ENCODE measurements at regions not wholly inside any gene's neighbourhood (a gene's known extent, or its start where the extent isn't known, plus 50 kb on each side); places are given as distances from the start of the nearest gene placed in this dataset.

DNA sequence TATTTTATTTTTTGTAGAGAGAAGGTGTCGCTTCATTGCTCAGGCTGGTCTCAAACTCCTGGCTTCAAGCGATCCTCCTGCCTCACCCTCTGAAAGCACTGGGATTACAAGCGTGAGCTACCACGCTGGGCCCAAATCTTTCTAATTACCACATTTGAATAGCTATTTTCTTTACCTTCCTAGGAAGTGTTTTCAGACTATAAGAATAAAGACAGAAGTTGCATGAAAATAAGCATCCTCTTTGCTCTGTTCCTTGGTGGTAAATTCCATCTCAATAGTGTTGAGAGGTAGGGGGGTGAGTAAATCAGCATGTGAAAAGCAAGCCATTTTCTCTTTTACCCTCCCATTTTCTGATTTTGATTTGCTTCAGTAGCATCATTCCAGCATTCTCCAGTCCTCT is 122.4 kb downstream of the LARP7 start:
- intact Hi-C loops (cut with micrococcal nuclease; ENCODE audit: unreplicated experiment): no loop called here
- DNase-seq: no peak
- TF ChIP-seq, protein P1, sequence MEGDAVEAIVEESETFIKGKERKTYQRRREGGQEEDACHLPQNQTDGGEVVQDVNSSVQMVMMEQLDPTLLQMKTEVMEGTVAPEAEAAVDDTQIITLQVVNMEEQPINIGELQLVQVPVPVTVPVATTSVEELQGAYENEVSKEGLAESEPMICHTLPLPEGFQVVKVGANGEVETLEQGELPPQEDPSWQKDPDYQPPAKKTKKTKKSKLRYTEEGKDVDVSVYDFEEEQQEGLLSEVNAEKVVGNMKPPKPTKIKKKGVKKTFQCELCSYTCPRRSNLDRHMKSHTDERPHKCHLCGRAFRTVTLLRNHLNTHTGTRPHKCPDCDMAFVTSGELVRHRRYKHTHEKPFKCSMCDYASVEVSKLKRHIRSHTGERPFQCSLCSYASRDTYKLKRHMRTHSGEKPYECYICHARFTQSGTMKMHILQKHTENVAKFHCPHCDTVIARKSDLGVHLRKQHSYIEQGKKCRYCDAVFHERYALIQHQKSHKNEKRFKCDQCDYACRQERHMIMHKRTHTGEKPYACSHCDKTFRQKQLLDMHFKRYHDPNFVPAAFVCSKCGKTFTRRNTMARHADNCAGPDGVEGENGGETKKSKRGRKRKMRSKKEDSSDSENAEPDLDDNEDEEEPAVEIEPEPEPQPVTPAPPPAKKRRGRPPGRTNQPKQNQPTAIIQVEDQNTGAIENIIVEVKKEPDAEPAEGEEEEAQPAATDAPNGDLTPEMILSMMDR (IDR thresholded peaks at IDR 0.05; ENCODE audit: unreplicated experiment): no peak
- H3K27me3 Mint-ChIP-seq (ENCODE audit: unreplicated experiment): no peaks in the 10 kb centered on the region
- peaks cover 7% of the 10 kb centered on the region for H3K4me1 Mint-ChIP-seq (ENCODE audit: low read depth, unreplicated experiment)
- BruUV-seq (replicated peaks): no TSS peak
- H3K36me3 Mint-ChIP-seq (ENCODE audit: insufficient read depth, unreplicated experiment): no peaks in the 10 kb centered on the region
- no peak overlapping the region for H3K27ac Mint-ChIP-seq (ENCODE audit: unreplicated experiment)
- CTCF ChIA-PET: no interaction called here
- H3K4me3 Mint-ChIP-seq (ENCODE audit: low read depth, unreplicated experiment): no peak overlapping the region
- no peaks in the 10 kb centered on the region for H3K9me3 Mint-ChIP-seq (ENCODE audit: low read depth, unreplicated experiment)

DNA sequence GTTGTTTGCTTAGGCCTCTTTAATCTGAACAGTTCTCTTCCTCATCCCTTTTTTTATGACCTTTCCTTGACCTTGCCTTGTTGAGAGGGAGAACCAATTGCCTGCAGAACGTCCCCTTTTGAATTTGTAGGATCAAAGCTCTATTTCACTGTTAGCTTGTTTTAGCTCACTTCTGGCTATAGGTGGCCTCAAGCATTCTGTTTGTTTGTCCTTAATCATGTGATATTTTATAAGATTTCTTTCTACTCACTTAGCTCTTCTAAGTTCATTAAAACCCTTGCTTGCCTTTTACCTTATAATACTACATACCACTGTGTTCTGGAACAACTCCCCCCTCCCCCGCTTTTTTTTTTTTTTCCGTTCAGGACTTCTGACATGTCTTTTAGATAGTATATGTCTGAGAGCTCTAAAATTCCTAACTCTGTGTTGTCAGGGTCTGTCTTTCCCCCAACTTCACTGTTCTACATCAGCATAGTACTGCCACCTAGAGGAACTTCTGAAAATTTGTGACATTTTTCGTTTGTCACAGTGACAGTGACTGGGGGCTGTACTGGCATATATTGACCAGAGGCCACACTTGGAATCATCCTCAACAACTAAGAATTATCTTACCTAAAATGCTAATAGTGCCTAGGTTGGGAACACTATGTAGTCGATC is 128.5 kb downstream of the LARP7 start:
- intact Hi-C loops (cut with micrococcal nuclease; ENCODE audit: unreplicated experiment): loop anchor here (10.0 kb wide), 1 partner anchor 329 kb away; no protein-coding TSS in a partner anchor
- DNase-seq: no peak
- TF ChIP-seq, protein P1 (IDR thresholded peaks at IDR 0.05; ENCODE audit: unreplicated experiment): peak; percentile 23

DNA sequence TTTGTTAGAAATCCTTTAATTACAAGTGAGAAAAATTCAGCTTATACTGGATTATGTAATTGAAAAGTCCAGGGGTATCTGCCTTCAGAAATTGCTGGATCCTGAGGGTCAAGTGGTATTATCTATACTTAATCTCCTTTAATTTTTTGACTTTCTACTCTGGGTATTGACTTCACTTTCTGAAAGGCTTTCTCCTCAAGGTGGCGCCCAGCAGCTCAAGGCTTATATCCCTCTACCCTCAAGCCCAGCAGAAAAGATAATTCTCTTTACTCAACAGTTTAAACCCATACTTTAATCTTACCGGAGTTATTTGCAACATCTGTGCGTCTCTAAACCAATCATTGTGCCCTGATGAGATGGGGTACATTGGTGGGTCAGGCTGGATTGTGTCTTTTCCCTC is 129.5 kb downstream of the LARP7 start:
- DNase-seq: peak; percentile 14
- no peaks in the 10 kb centered on the region for H3K9me3 Mint-ChIP-seq (ENCODE audit: low read depth, unreplicated experiment)
- peaks cover 5% of the 10 kb centered on the region for H3K36me3 Mint-ChIP-seq (ENCODE audit: insufficient read depth, unreplicated experiment)
- BruUV-seq (replicated peaks): no TSS peak
- H3K4me1 Mint-ChIP-seq (ENCODE audit: low read depth, unreplicated experiment): no peaks in the 10 kb centered on the region
- CTCF ChIA-PET: interaction anchor here (0.6 kb wide), 1 partner anchor 40 kb away, joined by 4 read pairs; no protein-coding TSS in a partner anchor
- intact Hi-C loops (cut with micrococcal nuclease; ENCODE audit: unreplicated experiment): loop anchor here (1.0 to 10.0 kb wide), 2 partner anchors 172 to 328 kb away; no protein-coding TSS in a partner anchor
- H3K27me3 Mint-ChIP-seq (ENCODE audit: unreplicated experiment): no peaks in the 10 kb centered on the region
- no peak overlapping the region for H3K4me3 Mint-ChIP-seq (ENCODE audit: low read depth, unreplicated experiment)
- TF ChIP-seq, protein P1 (IDR thresholded peaks at IDR 0.05; ENCODE audit: unreplicated experiment): no peak
- no peak overlapping the region for H3K27ac Mint-ChIP-seq (ENCODE audit: unreplicated experiment)

More for the DNA sequence above, 128.5 kb downstream of the LARP7 start:
- Mint-ChIP-seq H3K4me1 (ENCODE audit: low read depth, unreplicated experiment) (no peaks in the 10 kb centered on the region), H3K27ac (ENCODE audit: unreplicated experiment) (no peak overlapping the region), H3K36me3 (ENCODE audit: insufficient read depth, unreplicated experiment) (peaks cover 5% of the 10 kb centered on the region), H3K9me3 (ENCODE audit: low read depth, unreplicated experiment) (no peaks in the 10 kb centered on the region), H3K27me3 (ENCODE audit: unreplicated experiment) (no peaks in the 10 kb centered on the region), H3K4me3 (ENCODE audit: low read depth, unreplicated experiment) (no peak overlapping the region)
- CTCF ChIA-PET: interaction anchor here (0.6 to 1.0 kb wide), 9 partner anchors 11 to 1310 kb away, joined by 3 to 4 read pairs (median 3); no protein-coding TSS in a partner anchor
- BruUV-seq (replicated peaks): no TSS peak

DNA sequence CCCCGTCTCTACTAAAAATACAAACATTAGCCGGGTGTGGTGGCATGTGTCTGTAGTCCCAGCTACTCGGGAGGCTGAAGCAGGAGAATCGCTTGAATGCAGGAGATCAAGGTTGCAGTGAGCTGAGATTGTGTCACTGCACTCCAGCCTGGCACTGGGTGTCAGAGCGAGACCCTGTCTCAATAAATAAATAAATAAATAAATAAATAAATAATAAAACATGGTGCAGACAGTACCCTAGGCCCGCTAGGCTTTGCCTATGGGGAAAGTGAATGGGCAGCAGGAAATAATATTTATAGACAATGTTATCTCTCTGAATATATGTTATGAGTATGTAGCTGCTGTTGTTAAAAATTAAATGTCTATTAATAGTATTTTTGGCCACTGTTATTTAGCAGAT is 130.4 kb downstream of the LARP7 start:
- no peak overlapping the region for H3K27ac Mint-ChIP-seq (ENCODE audit: unreplicated experiment)
- H3K27me3 Mint-ChIP-seq (ENCODE audit: unreplicated experiment): no peaks in the 10 kb centered on the region
- CTCF ChIA-PET: no interaction called here
- H3K9me3 Mint-ChIP-seq (ENCODE audit: low read depth, unreplicated experiment): no peaks in the 10 kb centered on the region
- no peaks in the 10 kb centered on the region for H3K4me1 Mint-ChIP-seq (ENCODE audit: low read depth, unreplicated experiment)
- BruUV-seq (replicated peaks): no TSS peak
- peaks cover 5% of the 10 kb centered on the region for H3K36me3 Mint-ChIP-seq (ENCODE audit: insufficient read depth, unreplicated experiment)
- intact Hi-C loops (cut with micrococcal nuclease; ENCODE audit: unreplicated experiment): loop anchor here (10.0 kb wide), 1 partner anchor 327 kb away; no protein-coding TSS in a partner anchor
- TF ChIP-seq, protein P1 (IDR thresholded peaks at IDR 0.05; ENCODE audit: unreplicated experiment): no peak
- no peak for DNase-seq
- H3K4me3 Mint-ChIP-seq (ENCODE audit: low read depth, unreplicated experiment): no peak overlapping the region
